ENCODE measurements at regions not wholly inside any gene's neighbourhood (a gene's known extent, or its start where the extent isn't known, plus 50 kb on each side); places are given as distances from the start of the nearest gene placed in this dataset.

DNA sequence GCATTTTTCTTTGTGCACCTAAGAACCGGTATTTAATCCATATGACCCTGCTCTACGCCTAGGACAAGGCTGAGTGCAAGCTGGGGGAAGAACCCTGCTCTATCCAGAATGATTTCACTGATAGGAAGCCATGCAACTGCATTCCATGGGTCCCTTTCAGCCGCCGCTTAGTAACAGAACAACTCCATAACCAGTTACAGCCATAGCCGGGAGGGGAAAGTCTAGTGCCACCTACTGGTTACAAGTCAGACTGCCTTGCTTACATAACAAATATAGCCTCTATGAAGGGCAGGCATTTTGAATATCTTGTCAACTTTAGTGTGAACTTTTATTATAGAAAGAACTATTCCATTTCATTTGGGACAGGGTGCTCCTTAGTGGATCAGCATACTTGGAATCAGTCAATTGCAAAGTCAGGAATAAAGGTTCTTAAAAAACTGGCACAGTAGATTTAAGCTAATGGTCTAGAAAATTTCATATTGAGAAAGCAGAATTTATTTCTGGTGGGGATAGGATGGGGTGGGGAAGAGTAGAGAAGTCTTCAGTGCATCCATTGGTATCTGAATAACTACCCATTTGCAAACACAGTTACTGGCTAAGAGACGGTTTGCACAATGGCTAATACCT is 521.7 kb downstream of the ADRA2A start:
- H3K27ac ChIP-seq = no peak overlapping the region
- no peaks in the 10 kb centered on the region for H3K27me3 ChIP-seq
- TF ChIP-seq CTCF (IDR thresholded peaks at IDR 0.05) (peak; percentile 7 to 62 (median 46)), EP300 (IDR thresholded peaks at IDR 0.05) (no peak), POLR2AphosphoS5 (IDR thresholded peaks at IDR 0.05) (no peak), POLR2A (IDR thresholded peaks at IDR 0.05) (no peak)
- no peaks in the 10 kb centered on the region for H3K4me1 ChIP-seq
- intact Hi-C loops (cut with DNase I) = loop anchor here (5.0 kb wide), 2 partner anchors 521 to 636 kb away; partner anchors contain the start of gene ADRA2A
- no peaks in the 10 kb centered on the region for H3K36me3 ChIP-seq
- DNase-seq = peak; percentile 69
- 31 to 38% methylated on average over 6 of the region's 6 CpGs for WGBS, 2 donors
- no peaks in the 10 kb centered on the region for H3K9me3 ChIP-seq
- H3K4me3 ChIP-seq = no peak overlapping the region

GRCh38 chr10:111599943-111600342 is 523.1 kb downstream of the ADRA2A start:
- DNase-seq = no peak
- Histone ChIP-seq H3K27ac (no peak overlapping the region), H3K36me3 (no peaks in the 10 kb centered on the region), H3K4me1 (no peaks in the 10 kb centered on the region), H3K4me3 (no peak overlapping the region), H3K27me3 (no peaks in the 10 kb centered on the region), H3K9me3 (no peaks in the 10 kb centered on the region)
- intact Hi-C loops (cut with DNase I) = loop anchor here (5.0 kb wide), 2 partner anchors 523 to 638 kb away; partner anchors contain the start of gene ADRA2A
- 65 to 70% methylated on average over 2 of the region's 2 CpGs for WGBS, 2 donors
- TF ChIP-seq POLR2AphosphoS5 (IDR thresholded peaks at IDR 0.05) (no peak), EP300 (IDR thresholded peaks at IDR 0.05) (no peak), POLR2A (IDR thresholded peaks at IDR 0.05) (no peak), CTCF (IDR thresholded peaks at IDR 0.05) (no peak)

DNA sequence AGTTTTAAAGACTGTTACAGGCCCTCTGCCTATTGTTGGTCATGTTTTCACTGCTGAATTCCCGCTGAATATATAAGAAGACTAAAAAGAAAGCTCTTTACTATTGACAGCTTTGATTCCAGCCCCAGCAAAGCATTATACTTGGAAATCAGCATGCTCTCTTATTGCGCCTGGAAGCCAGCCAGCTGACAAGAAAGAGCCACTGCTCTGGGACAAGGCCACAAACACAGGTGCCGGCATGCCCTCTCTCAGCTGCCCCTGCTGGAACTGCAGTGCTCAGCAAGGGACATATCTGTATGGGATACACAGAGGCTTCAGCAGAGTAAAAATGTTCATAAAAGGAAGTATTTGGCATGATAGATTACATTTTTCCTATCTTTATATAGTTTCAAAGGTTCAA is 523.9 kb downstream of the ADRA2A start:
- H3K27me3 ChIP-seq = no peaks in the 10 kb centered on the region
- no peaks in the 10 kb centered on the region for H3K36me3 ChIP-seq
- 38 to 70% methylated on average over 3 of the region's 3 CpGs for WGBS, 2 donors
- DNase-seq = no peak
- intact Hi-C loops (cut with DNase I) = no loop called here
- TF ChIP-seq POLR2AphosphoS5 (IDR thresholded peaks at IDR 0.05) (no peak), POLR2A (IDR thresholded peaks at IDR 0.05) (no peak), EP300 (IDR thresholded peaks at IDR 0.05) (no peak), CTCF (IDR thresholded peaks at IDR 0.05) (no peak)
- H3K4me3 ChIP-seq = no peak overlapping the region
- H3K27ac ChIP-seq = no peak overlapping the region
- no peaks in the 10 kb centered on the region for H3K4me1 ChIP-seq
- H3K9me3 ChIP-seq = no peaks in the 10 kb centered on the region

- Histone ChIP-seq H3K36me3 (no peaks in the 10 kb centered on the region), H3K4me1 (no peaks in the 10 kb centered on the region), H3K9me3 (no peaks in the 10 kb centered on the region), H3K27me3 (no peaks in the 10 kb centered on the region), H3K4me3 (no peak overlapping the region), H3K27ac (no peak overlapping the region)
- no peak for TF ChIP-seq EP300 (IDR thresholded peaks at IDR 0.05)
- no peak for TF ChIP-seq POLR2A (IDR thresholded peaks at IDR 0.05)
- TF ChIP-seq CTCF (IDR thresholded peaks at IDR 0.05) = no peak
- TF ChIP-seq POLR2AphosphoS5 (IDR thresholded peaks at IDR 0.05) = no peak
- intact Hi-C loops (cut with DNase I) = no loop called here
- 76 to 81% methylated on average over 1 of the region's 1 CpG for WGBS, 2 donors
- no peak for DNase-seq
Measured at GRCh38 chr10:111612273-111612672, 535.4 kb downstream of the ADRA2A start.

DNA sequence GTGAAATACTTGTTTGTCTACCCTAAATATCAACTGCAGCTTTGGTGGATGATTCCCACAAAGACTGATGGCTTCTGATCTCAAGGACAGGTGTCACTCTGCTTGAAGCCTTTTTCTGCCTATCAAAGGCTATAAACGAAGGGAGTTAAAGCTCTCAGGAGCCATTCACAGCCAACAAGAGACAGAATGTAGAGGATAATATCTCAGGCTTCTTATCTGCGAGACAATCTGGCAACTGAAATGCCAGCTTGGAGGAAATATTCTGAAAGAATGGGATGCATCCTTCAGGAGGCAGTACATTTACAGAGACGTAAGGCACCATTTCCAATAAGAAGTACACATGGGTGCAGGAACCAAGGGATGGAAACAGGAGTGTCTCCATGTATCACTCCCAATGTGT is 549.4 kb downstream of the GPAM start:
- no peak for TF ChIP-seq CTCF (IDR thresholded peaks at IDR 0.05)
- TF ChIP-seq POLR2AphosphoS5 (IDR thresholded peaks at IDR 0.05) = no peak
- TF ChIP-seq POLR2A (IDR thresholded peaks at IDR 0.05) = no peak
- no peak for TF ChIP-seq EP300 (IDR thresholded peaks at IDR 0.05)
- 68 to 78% methylated on average over 3 of the region's 3 CpGs for WGBS, 2 donors

More for the DNA sequence above, 549.4 kb downstream of the GPAM start:
- intact Hi-C loops (cut with DNase I) = no loop called here
- Histone ChIP-seq H3K36me3 (no peaks in the 10 kb centered on the region), H3K27me3 (no peaks in the 10 kb centered on the region), H3K27ac (no peak overlapping the region), H3K4me1 (no peaks in the 10 kb centered on the region), H3K4me3 (no peak overlapping the region), H3K9me3 (no peaks in the 10 kb centered on the region)
- DNase-seq = no peak

Data from sigmoid colon (tissue), 6 donors.